HFFc6 (cell line): ENCODE measurements at regions not wholly inside any gene's neighbourhood (a gene's known extent, or its start where the extent isn't known, plus 50 kb on each side); places are given as distances from the start of the nearest gene placed in this dataset.

ENCODE experiments used
- DNase-seq: peaks from one replicate; pipeline ENCODE4 v3.0.0-alpha.2; 2018
- H3K27ac Mint-ChIP-seq: 2 replicates; pipeline ENCODE4 v1.8.0; 2020; ENCODE audit warnings: mild to moderate bottlenecking, mixed read lengths
- H3K27me3 Mint-ChIP-seq: 2 replicates; pipeline ENCODE4 v1.8.0; 2021; ENCODE audit warnings: mild to moderate bottlenecking, moderate library complexity, mixed read lengths; ENCODE audit not compliant: insufficient read depth
- H3K36me3 Mint-ChIP-seq: 2 replicates; pipeline ENCODE4 v1.8.0; 2021; ENCODE audit warnings: low read depth, mixed read lengths
- H3K4me1 Mint-ChIP-seq: 2 replicates; pipeline ENCODE4 v1.8.0; 2020; ENCODE audit warnings: low read depth, mixed read lengths
- H3K4me3 Mint-ChIP-seq: 2 replicates; pipeline ENCODE4 v1.8.0; 2020; ENCODE audit warnings: mild to moderate bottlenecking, moderate library complexity, mixed read lengths
- H3K9me3 Mint-ChIP-seq: 2 replicates; pipeline ENCODE4 v1.8.0; 2020; ENCODE audit warnings: mild to moderate bottlenecking, mixed read lengths
- TF ChIP-seq, protein P1 (sequence below): fragments of 200-600 bp; sonication (generic); IDR thresholded peaks from 2 replicates; pipeline ENCODE4 v1.5.0; 2021; ENCODE audit warnings: antibody characterized with exemption, mild to moderate bottlenecking

DNA sequence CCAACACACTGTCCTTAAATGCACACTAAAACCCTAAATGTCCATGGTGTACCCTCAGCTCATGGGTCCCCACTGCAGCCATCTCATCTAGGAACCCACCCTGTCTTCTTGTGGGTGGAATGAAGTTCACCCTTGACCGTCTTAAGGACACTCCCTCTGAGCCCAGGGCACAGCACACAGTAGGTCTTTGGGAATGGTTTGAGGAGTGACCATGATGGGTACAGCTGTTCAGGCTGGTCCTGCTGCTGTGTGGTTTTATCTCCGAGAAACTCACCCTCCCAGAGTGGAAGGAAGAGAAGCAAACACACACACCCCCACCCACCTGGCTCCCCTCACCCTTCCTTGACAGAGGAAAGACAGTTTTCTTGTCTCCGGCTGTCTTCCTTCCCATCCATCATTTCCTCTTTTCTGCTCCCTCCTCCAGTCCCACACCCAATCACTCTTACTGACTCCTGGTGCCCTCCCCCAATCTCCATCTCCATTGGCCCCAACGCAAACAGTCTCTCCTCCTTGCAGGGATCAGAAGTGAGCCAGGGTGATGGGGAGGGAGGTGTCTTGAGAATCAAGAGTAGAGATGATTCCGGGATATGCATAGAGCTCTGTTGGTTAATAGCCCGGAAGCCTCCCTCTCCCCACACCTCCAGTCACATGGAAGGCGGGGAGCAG, 105.9 kb upstream of the LHX5 start:
- Mint-ChIP-seq H3K9me3 (peaks cover 5% of the 10 kb centered on the region), H3K27ac (no peak overlapping the region), H3K4me3 (no peak overlapping the region), H3K4me1 (no peaks in the 10 kb centered on the region), H3K36me3 (0 out of 2 replicates have a peak, but pooled peaks cover 3% of the 10 kb centered on the region), H3K27me3 (peaks cover 10% of the 10 kb centered on the region)
- TF ChIP-seq, protein P1, sequence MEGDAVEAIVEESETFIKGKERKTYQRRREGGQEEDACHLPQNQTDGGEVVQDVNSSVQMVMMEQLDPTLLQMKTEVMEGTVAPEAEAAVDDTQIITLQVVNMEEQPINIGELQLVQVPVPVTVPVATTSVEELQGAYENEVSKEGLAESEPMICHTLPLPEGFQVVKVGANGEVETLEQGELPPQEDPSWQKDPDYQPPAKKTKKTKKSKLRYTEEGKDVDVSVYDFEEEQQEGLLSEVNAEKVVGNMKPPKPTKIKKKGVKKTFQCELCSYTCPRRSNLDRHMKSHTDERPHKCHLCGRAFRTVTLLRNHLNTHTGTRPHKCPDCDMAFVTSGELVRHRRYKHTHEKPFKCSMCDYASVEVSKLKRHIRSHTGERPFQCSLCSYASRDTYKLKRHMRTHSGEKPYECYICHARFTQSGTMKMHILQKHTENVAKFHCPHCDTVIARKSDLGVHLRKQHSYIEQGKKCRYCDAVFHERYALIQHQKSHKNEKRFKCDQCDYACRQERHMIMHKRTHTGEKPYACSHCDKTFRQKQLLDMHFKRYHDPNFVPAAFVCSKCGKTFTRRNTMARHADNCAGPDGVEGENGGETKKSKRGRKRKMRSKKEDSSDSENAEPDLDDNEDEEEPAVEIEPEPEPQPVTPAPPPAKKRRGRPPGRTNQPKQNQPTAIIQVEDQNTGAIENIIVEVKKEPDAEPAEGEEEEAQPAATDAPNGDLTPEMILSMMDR = no peak
- no peak for DNase-seq

DNA sequence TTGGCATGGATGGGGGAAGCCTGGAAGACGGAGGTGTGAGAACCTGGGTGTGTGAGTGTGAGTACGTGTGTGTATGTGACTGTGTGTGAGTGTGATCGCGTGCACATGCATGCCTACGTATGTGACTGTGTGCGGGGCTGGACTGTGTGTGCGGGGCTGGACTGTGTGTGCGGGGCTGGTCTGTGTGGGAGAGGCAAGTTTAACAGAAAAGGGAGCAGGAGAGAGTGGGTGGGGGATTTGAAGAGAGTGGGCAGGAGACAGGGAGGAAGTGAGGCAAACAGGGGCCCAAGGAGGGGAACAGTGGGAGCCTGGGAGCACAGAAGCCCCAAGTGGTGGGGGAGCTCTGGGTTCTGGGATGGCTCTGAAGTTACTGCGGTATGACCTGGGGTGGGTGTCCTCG, 103.7 kb upstream of the LHX5 start:
- Mint-ChIP-seq H3K27ac (no peak overlapping the region), H3K36me3 (no peaks in the 10 kb centered on the region), H3K27me3 (peaks cover 10% of the 10 kb centered on the region), H3K4me3 (no peak overlapping the region), H3K4me1 (no peaks in the 10 kb centered on the region), H3K9me3 (no peaks in the 10 kb centered on the region)
- no peak for DNase-seq
- TF ChIP-seq, protein P1 = no peak

DNA sequence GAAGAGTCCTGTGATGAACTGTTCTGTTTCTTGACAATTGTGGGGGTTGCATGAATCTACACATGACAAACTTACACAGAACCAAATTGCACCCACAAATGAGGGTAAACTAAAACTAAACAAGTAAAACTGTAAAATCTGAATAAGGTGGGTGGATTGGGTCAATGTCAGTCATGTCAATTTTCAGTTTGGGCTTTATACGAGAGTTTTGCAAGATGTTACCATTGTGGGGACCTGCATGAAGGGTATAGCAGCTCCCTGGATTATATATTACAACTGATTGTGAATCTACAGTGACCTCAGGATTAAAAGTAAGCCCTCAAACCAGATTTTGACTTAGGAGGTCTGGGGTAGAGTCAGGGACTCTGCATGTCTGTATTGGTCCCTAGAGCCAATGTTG, 101.5 kb upstream of the LHX5 start:
- no peak overlapping the region for H3K4me3 Mint-ChIP-seq

DNA sequence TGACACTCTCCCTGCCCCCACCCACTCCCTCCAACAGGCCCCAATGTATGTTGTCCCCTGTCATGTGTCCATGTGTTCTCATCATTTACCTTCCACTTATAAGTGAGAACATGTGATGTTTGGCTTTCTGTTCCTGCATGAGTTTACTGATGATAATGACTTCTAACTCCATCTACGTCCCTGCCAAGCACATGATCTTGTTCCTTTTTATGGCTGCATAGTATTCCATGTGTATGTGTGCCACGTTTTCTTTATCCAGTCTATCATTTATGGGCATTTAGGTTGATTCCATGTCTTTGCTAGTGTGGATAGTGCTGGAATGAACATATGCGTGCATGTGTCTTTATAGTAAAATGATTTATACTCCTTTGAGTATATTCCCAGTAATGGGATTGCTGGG, 100.0 kb upstream of the LHX5 start:
- DNase-seq = no peak
- TF ChIP-seq, protein P1 = no peak
- H3K4me3 Mint-ChIP-seq = no peak overlapping the region
- no peaks in the 10 kb centered on the region for H3K36me3 Mint-ChIP-seq
- peaks cover 23% of the 10 kb centered on the region for H3K27me3 Mint-ChIP-seq
- no peak overlapping the region for H3K27ac Mint-ChIP-seq
- H3K4me1 Mint-ChIP-seq = no peaks in the 10 kb centered on the region
- H3K9me3 Mint-ChIP-seq = no peaks in the 10 kb centered on the region

More for the DNA sequence above, 101.5 kb upstream of the LHX5 start:
- Mint-ChIP-seq H3K27ac (no peak overlapping the region), H3K4me1 (no peaks in the 10 kb centered on the region), H3K36me3 (no peaks in the 10 kb centered on the region), H3K27me3 (peaks cover 25% of the 10 kb centered on the region), H3K9me3 (no peaks in the 10 kb centered on the region)
- DNase-seq = no peak
- TF ChIP-seq, protein P1 = no peak

DNA sequence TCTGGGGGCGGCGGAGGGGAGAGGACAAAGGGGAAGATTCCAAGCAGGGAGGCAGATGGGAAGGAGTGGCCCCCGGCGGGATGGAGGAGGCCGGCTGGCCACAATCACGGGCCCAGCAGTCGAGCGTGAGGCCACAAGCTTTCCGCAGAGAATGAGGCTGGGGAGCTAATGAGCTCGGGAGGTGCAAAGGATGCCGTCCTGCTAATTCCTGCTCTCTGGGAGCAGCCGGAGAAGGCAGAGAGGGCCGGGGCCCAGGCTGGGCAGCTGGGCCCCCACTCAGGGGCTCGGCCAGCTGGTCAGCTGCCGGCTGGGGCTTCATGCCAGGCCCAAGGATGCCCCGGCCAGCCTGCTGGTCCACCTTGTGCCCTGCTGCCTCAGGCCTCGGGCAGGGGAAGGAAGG, 98.1 kb upstream of the LHX5 start:
- Mint-ChIP-seq H3K9me3 (no peaks in the 10 kb centered on the region), H3K27me3 (peaks cover 26% of the 10 kb centered on the region), H3K4me3 (no peak overlapping the region), H3K27ac (no peak overlapping the region), H3K4me1 (no peaks in the 10 kb centered on the region), H3K36me3 (no peaks in the 10 kb centered on the region)
- TF ChIP-seq, protein P1 = no peak
- DNase-seq = no peak
